ENCODE measurements at regions not wholly inside any gene's neighbourhood (a gene's known extent, or its start where the extent isn't known, plus 50 kb on each side); places are given as distances from the start of the nearest gene placed in this dataset.
"Not testable (repeated sequence)": the region's sequence is repeated elsewhere in the genome, so short reads cannot be mapped to it uniquely, and the experiment has no call there.

DNA sequence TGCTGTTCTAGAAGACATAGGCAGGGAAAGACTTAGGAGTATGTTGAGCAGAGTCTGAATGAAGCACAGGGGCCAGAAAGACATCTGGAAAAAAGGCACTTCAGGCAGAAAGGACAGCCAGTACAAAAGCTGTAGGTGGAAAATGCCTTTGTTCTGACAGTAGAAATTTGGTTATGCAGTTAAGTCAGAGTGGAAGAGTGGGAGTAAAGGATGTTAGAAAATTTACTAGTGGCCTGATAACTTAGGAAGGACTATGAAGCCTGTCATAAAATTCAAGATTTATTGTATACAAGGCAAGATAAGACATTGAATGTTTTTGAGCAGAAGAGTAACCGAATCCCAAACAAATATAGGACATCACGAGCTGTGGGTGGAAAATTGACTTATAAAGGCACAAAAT, 987.9 kb downstream of the PLA2G4A start:
- DNase-seq (ENCODE audit: low read depth, low spot score): no peak

DNA sequence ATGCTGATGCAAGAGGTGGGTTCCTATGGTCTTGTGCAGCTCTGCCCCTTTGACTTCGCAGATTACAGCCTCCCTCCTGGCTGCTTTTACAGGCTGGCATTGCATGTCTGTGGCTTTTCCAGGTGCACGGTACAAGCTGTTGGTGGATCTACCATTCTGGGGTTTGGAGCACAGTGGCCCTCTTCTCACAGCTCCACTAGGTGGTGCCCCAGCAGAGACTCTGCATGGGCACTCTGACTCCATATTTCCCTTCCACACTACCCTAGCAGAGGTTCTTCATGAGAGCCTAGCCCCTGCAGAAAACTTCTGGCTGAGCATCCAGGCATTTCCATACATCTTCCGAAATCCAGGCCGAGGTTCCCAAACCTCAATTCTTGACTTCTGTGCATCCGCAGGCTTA, 989.0 kb downstream of the PLA2G4A start:
- DNase-seq (ENCODE audit: low read depth, low spot score): no peak

DNA sequence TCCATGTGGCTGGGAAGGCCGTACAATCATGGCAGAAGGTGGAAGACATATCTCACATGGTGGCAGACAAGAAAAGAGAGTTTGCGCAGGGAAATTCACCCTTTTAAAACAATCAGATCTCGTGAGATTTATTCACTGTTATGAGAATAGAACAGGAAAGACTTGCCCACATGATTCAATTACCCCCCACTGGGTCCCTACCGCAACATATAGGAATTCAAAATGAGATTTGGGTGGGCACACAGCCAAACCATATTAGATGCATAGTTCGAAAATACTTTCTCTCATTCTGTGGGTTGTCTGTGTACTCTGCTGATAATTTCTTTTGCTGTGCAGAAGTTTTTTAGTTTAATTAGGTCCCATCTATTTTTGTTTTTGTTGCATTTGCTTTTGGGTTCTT, 990.3 kb downstream of the PLA2G4A start:
- DNase-seq (ENCODE audit: low read depth, low spot score): no peak

DNA sequence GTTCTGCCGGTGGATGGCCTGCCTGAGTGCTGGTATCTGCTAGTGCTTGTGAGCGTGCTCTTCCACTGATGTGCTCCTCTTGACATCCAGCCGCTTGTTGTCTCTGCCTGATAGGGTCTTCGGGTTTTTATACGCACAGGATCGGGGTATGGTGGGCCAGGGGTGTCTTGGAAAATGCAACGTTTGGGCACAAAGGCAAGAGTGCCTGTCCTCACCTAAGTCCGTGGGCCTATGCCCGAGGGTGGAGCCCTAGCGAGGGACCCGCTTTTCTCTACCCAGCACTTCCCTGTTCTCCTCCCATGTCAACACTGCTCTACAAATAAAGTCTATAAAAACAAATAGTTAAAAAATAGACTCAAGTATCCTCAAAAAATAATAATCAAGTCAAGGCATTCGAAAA, 1007.8 kb downstream of the PLA2G4A start:
- DNase-seq (ENCODE audit: low read depth, low spot score): no peak

DNA sequence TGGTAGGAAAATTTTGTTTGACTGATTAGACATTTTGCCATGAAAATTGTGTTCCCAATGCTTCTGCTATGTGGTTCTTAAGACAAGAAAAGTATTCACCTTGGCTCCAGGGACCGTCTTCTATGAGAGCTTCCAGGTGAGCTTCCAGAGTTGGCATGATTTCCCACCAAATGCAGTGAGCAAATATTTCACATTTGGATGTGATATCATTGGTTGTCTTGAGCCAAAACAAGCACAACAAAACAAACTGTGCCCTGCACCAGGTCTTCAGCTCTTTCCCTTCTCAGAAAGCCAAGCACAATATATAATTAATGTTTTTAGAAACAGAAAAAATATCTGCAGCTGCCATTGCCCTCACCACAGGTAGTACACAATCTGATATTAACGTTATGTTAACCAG, 1009.0 kb downstream of the PLA2G4A start:
- DNase-seq (ENCODE audit: low read depth, low spot score): no peak

DNA sequence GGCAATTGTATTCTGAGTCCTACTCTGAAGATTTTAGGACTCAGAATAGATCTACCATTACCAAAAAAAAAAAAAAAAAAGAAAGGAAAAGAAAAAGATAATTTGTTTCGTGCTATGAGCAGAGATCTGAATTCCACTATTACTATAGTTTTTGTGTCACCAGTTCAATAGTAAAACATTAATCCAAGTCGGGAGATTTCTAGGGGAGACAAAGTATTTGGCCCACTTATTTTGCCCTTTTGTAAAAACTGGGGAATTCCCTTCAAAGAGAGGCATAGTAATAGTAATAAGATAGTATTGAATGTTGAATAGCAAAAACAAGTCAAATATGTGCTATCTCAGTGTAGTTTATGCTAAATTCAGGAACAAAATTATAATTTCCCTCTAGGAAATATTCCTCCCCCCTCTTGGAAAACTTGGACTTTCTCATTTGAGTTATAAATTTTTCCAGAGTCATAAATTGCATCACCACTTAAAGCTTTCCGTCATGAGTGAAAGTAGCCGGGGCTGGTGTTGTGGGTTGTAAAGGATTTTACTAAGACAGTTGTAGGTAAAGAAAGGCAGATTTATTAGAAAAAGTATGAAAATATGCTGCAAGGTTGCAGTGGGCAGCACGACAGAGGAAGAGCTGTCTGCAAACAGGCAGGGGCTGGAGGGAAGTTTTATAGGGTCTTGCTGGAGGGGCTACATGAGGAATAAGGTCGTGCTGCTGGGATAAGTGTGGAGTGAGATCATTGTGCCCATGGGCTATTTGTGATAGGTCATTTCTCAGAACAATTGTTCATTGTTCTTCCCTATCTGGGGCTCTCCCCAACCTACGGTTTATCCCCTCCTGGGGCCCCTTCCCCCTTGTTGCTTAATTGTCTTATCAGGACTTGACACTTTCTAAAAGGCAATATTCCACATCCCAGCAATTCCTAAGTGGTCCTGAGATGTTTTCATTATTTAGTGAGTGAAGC, 1009.9 kb downstream of the PLA2G4A start:
- no peak for DNase-seq (ENCODE audit: low read depth, low spot score)

DNA sequence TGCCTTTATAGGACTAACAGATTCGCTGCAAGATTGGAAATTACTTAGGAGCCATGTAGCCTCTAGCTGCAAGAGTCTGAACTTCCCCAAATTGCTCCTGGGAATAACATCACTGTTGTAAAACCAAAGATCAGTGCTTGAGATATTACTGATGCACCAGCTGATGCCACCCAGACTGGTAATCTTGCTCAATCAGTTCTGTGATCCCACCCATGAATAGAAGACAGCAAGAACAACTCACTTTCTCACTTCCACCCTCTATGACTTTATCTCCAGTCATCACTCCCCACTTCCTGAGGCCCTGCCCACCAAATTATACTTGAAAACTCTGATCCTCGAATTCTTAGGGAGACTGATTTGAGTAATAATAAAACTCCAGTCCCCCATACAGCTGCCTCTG, 1011.1 kb downstream of the PLA2G4A start:
- DNase-seq (ENCODE audit: low read depth, low spot score): no peak

DNA sequence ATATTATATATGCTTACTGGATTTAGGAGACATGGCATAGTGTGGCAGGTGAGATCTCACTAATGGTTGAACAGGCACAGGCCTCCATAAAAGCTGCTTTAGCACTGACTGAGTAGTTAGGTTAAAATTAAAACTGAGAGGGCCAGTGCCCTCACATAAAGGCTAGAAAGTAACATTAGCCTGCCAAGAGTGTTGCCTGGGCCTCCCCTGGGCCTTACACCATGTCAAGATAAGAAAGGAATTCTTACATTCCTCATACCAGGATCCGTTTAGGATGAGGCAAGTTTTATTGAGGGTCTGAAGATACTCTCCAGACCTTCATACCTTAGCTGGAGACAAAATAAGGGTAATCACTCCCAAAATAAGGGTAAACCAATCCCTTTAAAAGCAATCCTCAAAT, 1011.8 kb downstream of the PLA2G4A start:
- no peak for DNase-seq (ENCODE audit: low read depth, low spot score)

DNA sequence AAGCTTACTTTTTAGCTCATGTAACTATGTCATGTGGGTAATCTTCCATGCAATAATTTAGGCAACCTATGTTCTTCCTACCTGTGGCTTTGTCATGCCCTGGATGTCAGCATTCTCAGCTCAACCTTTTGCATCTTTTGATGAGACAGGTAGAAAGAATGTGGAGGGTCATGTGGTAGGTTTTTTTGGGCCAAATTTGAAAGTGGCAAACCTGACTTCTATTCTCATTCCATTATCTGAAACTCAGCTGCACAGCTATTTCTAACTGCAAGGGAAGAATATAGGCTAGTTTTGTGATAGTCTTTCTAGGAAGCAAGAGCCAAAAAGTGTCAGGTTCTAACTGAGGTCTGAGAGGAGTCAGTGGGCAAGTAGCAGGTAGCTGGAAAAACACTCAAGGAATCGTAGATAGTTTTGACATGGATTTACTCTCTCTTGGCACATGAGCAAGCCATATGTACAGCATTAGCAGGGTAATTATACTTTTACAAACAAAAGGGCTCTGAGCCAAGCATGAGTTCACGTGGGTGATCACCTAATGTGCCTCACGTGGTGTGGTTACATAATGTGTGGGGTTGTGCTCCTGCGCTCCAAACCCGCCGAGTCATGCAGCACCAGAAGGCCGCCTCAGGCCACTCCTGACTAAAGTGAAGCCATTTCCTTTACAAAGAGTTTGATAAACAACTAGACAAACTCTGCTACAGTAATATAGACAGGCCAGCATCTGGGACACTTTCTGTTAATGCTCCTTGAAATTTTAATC, 1013.8 kb downstream of the PLA2G4A start:
- no peak for DNase-seq (ENCODE audit: low read depth, low spot score)

DNA sequence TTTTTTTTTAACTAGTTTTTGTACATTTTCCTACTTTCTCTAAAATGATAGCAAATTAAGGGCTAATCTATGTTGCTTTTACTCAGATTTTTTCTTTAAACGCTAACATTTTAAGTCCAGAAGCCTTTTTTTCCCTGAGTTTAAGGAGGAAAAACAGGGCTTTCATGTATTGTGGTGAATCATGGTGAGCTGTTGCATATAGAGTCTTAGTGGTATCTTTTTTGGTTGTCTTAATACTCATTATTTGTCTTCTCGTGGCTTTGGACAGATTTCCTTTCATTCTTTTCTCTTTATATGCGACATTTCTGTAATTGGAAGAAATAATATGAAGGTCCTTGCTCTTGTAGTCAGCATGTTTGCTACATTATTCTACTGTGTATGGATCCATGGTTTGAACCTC, 1015.6 kb downstream of the PLA2G4A start:
- no peak for DNase-seq (ENCODE audit: low read depth, low spot score)

DNA sequence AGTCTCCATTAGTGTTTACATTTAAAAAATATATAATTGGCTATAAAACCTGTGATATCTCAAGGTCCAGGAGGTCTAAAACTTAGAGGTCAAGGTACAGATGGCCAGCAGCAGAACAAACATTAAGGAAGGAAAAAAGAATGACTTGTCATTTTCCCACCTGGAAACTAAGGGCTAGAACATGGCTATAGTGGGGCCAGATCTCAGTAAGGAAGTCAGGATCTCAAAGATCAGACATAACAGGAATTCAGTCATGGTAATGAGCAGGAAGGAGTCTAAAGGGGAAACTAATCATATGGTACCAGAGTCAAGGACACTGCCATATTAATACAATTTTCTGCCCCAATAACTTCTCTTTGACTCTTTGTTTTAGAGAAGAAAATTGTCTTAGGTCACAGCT, 1018.8 kb downstream of the PLA2G4A start:
- no peak for DNase-seq (ENCODE audit: low read depth, low spot score)

DNA sequence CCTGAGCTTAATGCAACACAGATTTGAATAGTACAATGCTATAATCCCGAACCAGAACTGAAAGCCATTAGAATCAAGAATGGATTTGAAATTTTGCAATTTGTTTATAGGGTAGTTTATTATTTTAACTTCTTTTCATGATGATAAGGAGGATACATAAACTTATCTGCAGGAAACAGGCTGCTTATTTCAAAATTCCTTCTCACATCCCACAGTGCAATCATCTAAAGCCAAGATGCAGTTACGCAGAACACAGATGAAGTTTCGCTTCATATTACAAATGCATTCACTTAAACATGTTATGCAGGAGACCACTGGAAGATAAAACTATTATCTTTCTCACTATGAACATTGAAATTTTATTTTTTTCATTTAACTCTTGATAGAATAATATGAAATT, 1019.6 kb downstream of the PLA2G4A start:
- peak; percentile 7 for DNase-seq (ENCODE audit: low read depth, low spot score)

DNA sequence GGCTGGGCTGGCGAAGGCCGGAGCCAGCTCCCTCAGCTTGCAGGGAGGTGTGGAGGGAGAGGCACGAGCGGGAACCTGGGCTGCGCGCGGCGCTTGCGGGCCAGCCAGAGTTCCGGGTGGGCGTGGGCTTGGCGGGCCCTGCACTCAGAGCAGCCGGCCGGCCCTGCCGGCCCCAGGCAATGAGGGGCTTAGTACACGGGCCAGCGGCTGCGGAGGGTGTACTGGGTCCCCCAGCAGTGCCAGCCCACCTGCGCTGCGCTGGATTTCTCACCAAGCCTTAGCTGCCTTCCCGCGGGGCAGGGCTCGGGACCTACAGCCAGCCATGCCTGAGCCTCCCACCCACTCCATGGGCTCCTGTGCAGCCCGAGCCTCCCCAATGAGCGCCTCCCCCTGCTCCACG, 1021.4 kb downstream of the PLA2G4A start:
- DNase-seq (ENCODE audit: low read depth, low spot score): not testable (repeated sequence)

DNA sequence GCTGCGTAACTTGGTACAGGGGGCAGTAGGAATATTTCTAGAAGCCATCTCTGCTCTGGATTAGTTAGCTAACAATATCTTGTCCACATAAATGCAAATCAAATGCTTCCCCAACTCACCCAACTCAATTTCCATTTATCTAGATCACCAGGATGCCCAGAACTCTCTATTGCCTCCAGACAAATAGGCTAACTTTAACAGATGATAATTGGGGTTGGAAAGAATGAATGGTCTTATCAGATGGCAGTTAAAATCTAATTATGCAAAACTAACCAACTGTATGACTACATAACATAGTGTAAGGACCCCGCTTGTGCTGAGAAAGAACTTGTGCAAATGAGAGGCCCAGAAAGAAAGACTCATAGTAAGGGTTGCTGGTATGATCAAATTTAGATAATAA, 1024.8 kb downstream of the PLA2G4A start:
- DNase-seq (ENCODE audit: low read depth, low spot score): no peak

DNA sequence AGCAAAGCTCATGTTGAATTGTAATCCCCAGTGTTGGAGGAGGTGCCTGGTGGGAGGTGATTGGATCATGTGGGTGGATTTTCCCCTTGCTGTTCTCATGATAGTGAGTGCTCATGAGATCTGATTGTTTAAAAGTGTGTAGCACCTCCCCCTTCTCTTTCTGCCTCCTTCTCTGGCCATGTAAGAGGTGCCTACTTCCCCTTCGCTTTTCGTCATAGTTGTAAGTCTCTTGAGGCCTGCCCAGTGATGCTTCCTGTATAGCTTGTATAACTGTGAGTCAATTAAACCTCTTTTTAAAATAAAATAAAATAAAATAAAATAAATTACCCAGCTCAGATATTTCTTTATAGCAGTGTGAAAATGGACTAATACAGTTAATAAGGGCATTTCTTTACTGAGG, 1025.7 kb downstream of the PLA2G4A start:
- DNase-seq (ENCODE audit: low read depth, low spot score): no peak

DNA sequence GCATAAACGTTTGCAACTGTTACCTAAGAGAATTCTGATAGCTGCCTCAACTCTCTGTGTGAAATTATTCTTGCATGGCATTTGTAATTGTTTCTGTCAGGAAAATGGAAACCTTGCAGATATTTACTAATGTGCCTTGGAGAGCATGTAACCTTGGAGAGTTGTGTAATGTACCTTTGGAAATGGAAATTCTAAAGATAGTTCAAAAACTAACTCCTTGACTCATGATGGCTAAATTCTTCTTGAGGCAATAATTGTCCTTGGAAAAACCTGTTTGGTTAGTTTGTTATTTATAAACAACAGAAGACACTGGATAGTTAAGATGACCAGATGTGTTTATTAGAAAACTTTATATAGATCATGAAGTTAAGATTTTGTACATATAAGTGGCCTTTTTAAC, 1033.8 kb downstream of the PLA2G4A start:
- no peak for DNase-seq (ENCODE audit: low read depth, low spot score)

DNA sequence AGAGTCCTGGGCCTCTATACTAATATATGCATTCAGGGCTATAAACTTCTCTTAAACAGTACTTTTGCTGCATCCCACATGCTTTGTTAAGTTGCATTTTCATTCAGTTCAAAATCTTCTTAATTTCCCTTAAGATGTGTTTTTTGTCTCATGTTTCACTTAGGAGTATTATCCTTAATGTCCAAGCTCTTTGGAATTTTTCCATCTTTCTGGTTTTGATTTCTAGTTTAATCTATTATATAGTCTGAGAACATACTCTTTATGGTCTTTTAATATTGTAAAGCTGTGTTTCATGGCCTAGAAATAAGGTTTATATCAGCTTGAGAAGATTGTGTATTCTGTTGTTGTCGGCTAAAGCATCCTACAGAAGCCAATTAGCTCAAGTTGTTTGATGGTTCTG, 1041.8 kb downstream of the PLA2G4A start:
- DNase-seq (ENCODE audit: low read depth, low spot score): no peak

DNA sequence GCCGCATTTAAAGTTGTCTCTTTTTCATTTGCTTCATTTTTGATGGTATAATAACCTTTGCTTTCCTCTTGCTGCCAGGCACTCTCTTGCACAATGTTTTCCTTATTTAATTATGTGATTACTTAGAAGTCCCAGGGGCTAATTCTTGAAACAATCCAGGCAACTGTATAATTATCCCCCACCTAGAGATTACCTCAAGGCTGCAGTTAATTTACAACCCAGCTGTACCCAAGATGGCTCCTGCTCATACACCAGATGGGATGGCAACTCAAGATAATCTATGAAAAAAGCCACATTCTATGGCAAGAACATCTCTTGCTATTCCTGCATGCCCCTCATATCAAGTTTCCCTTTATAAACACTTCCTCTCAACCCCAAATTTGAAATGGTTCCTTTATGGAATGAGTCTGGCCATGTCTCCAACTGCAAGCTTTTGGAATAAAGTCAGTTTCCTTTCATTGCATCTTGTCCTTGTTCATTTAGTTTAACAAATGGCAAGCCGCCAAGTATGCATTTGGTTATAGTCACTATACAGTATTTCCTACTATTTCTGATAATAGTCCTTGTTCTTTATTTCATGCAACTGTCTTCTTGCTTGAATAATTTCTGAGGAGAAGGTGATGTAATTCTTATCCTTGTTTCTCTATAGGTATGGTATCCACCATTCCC, 1042.6 kb downstream of the PLA2G4A start:
- DNase-seq (ENCODE audit: low read depth, low spot score): no peak

DNA sequence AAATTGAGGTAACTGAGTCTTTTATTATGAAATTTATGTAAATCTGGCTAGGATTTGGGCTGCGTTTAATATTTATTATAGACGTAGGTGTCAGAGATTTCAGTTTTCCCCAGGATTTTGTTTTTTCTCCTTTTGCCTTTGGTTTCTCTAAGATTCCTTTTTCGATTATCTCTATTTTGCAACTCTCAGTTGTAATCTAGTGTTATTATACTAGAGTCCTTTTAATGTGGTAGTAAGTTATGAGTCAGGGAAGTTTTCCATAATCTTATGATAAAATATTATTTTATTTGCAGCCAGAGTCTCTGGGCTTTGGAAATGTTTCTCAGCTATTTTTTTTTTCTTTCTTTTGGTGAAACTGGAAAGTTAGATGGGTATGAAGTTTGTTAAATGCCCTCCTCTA, 1043.8 kb downstream of the PLA2G4A start:
- no peak for DNase-seq (ENCODE audit: low read depth, low spot score)

DNA sequence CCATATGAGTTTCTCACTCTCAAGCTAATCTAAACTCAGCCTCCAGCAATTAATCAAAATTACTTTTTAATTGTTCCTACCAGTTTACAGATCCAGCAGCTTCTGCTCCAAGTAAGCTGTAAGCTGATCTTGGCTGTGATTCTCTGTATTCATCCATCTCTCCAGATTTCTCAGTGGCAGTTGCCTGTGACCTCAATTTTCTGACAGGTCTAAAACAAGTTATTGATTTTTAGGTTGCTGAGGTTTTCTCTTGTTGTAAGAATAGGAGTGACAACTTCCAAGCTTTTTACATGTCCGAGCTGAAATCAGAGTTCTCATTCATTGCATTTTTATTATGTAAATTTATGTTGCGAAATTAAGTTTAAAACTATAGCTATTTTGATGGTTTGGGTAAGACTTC, 1044.4 kb downstream of the PLA2G4A start:
- no peak for DNase-seq (ENCODE audit: low read depth, low spot score)

DNA sequence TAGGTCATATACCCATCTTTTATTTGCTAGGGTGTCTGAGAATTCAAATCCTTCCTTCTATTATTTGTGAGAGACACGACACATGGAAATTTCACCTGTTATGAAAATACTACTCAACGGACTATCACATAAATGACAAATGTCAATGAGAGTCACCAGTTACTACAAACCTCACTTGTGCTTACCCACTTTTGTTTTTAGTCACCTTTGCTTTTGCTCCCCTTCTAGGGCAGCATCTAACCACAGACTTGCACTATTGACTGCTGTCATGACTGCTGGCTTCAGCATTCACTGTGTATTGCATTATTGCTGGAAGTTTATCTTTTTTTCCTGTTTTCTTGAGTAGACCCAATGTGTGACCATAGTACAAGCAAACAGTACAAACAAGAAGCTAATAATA, 1048.0 kb downstream of the PLA2G4A start:
- no peak for DNase-seq (ENCODE audit: low read depth, low spot score)

DNA sequence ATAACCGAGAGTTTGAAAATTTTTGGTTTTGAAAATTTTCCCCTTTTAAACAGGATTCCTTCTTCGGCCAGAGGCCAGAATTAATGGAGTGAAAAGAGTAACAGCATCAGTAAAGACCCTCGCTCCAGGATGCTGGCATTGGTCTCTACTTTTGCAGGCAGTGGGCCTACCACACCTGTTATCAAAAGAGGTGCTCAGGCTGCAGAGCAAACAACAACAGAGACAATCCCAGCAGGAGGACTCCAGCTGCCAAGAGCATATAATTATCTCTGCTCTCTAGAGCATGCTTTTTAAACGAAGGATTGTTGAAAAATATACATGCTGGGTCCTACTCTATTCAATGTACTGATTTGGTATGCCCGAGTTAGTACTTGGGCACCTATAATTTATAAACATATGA, 1048.5 kb downstream of the PLA2G4A start:
- DNase-seq (ENCODE audit: low read depth, low spot score): no peak

Data from pulmonary artery endothelial cell (primary cell).